A673 (cell line): ENCODE measurements at regions not wholly inside any gene's neighbourhood (a gene's known extent, or its start where the extent isn't known, plus 50 kb on each side); places are given as distances from the start of the nearest gene placed in this dataset.

Experiments used
- EZH2 ChIP-seq: fragments of 200-600 bp; sonication (generic); IDR thresholded peaks from 2 replicates; pipeline ENCODE4 v1.6.1; 2017; ENCODE audit warnings: borderline replicate concordance, low read depth, mild to moderate bottlenecking, mixed read lengths, antibody characterized with exemption, low read length; ENCODE audit not compliant: poor library complexity, severe bottlenecking
- TF ChIP-seq, protein P1 (sequence below): fragments of 300-800, 200-600 bp; sonication (generic); conservative IDR thresholded peaks from 2 replicates; pipeline ENCODE4 v1.5.1; 2017; ENCODE audit warnings: low read depth, mild to moderate bottlenecking, antibody characterized with exemption, low read length, moderate library complexity, mixed read lengths

DNA sequence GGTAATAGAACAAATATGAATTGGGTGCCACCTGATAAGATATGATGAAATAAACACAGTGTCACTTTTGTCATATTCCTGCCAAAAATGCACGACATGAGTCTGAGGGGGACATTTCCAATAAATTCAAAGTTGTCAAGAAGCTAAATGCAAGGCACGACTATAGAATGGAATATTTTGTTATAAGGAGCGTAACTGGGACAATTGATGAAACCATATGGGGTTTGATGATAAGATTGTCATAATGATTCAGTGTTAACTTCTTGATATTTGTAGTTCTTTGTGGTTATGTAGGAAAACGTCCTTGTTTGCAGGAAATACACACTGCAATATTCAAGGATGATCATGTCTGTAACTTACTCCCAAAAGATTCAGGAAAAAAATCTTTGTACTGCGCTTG is 163.3 kb downstream of the MEX3B start:
- no peak for TF ChIP-seq EZH2
- TF ChIP-seq, protein P1, sequence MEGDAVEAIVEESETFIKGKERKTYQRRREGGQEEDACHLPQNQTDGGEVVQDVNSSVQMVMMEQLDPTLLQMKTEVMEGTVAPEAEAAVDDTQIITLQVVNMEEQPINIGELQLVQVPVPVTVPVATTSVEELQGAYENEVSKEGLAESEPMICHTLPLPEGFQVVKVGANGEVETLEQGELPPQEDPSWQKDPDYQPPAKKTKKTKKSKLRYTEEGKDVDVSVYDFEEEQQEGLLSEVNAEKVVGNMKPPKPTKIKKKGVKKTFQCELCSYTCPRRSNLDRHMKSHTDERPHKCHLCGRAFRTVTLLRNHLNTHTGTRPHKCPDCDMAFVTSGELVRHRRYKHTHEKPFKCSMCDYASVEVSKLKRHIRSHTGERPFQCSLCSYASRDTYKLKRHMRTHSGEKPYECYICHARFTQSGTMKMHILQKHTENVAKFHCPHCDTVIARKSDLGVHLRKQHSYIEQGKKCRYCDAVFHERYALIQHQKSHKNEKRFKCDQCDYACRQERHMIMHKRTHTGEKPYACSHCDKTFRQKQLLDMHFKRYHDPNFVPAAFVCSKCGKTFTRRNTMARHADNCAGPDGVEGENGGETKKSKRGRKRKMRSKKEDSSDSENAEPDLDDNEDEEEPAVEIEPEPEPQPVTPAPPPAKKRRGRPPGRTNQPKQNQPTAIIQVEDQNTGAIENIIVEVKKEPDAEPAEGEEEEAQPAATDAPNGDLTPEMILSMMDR: no peak
